Skeletal muscle tissue (tissue), 3 donors: ENCODE measurements at regions not wholly inside any gene's neighbourhood (a gene's known extent, or its start where the extent isn't known, plus 50 kb on each side); places are given as distances from the start of the nearest gene placed in this dataset.

ENCODE experiments used
- H3K27ac ChIP-seq: one replicate; pipeline ENCODE4 v1.7.0; 2013; ENCODE audit warnings: mild to moderate bottlenecking, low read depth, low read length, inconsistent platforms
- H3K27me3 ChIP-seq, 3 donors: one replicate each; pipeline ENCODE4 v1.7.0; 2013; ENCODE audit warnings: low read length in 3 of 3; ENCODE audit not compliant: control insufficient read depth in 3 of 3, insufficient read depth in 3 of 3
- H3K36me3 ChIP-seq, 3 donors: one replicate each; pipeline ENCODE4 v1.7.0; 2013; ENCODE audit warnings: low read length in 3 of 3; ENCODE audit not compliant: control insufficient read depth in 3 of 3, insufficient read depth in 3 of 3
- H3K4me1 ChIP-seq, 3 donors: one replicate each; pipeline ENCODE4 v1.7.0; 2013; ENCODE audit warnings: low read length in 3 of 3, mild to moderate bottlenecking in 3 of 3; ENCODE audit not compliant: control insufficient read depth in 3 of 3, insufficient read depth in 3 of 3
- H3K4me3 ChIP-seq, 3 donors: one replicate each; pipeline ENCODE4 v1.7.0; 2013; ENCODE audit warnings: low read length in 3 of 3
- H3K9ac ChIP-seq, 3 donors: one replicate each; pipeline ENCODE4 v1.7.0; 2013; ENCODE audit warnings: low read length in 3 of 3, mild to moderate bottlenecking in 3 of 3, moderate library complexity in 2 of 3, low read depth in 1 of 3
- H3K9me3 ChIP-seq, 3 donors: one replicate each; pipeline ENCODE4 v1.7.0; 2013; ENCODE audit warnings: low read length in 3 of 3; ENCODE audit not compliant: control insufficient read depth in 3 of 3
- donor health status: Osteomylitis.

DNA sequence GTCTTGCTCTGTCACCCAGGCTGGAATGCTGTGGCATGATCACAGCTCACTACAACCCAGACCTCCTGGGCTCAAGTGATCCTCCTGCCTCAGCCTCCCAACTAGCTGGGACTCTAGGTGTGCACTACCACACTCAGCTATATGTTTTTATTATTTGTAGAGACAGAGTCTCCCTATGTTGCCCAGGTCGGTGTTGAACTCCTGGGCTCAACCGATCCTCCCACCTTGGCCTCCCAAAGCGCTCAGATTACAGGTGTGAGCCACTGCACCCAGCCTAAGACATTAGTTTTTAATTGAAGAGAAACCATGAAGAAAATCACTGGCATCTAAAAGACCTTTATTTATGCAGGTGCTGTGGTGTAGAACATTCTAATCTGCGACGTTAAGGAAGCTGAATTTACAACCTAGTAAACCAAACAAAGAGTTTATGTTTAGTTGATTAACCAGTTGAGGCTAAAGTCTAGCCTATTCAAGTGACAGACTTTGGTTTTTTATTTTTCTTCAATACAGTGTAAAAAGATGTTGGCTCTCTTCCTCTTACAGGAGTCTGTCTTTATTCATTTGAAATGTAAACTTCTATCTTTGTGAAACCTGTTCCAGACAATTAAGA is 52.5 kb upstream of the NBL1 start:
- Histone ChIP-seq H3K4me1 (peaks cover 3 to 6% (median 6%) of the 10 kb centered on the region in 3 donors), H3K27ac (no peak overlapping the region), H3K36me3 (no peaks in the 10 kb centered on the region), H3K9me3 (no peaks in the 10 kb centered on the region), H3K9ac (no peak overlapping the region), H3K27me3 (peaks cover 0 to 3% (median 0%) of the 10 kb centered on the region in 3 donors), H3K4me3 (no peak overlapping the region)

DNA sequence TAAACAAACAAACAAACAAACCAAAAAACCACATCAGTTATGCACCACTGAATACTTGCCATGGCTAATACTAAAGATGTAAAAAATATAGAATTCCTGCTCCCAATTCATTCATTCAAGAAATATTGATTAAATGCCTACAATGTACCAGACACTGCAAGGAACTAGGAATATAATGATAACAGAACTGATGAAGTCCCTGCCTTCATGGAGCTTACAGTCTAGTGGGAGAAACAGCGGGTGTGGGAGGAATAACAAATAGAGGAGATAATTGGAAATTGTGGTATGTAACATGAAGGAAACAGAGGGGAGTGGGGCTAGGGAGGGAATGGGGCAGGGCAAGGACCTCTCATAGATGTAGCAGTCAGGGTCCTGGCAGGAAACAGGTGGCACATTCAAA is 58.6 kb upstream of the NBL1 start:
- Histone ChIP-seq H3K9ac (no peak overlapping the region), H3K27me3 (peaks cover 0 to 2% (median 0%) of the 10 kb centered on the region in 3 donors), H3K4me1 (no peaks in the 10 kb centered on the region), H3K9me3 (no peaks in the 10 kb centered on the region), H3K4me3 (no peak overlapping the region), H3K36me3 (no peaks in the 10 kb centered on the region), H3K27ac (no peak overlapping the region)

- Histone ChIP-seq H3K9ac (no peak overlapping the region), H3K9me3 (no peaks in the 10 kb centered on the region), H3K27ac (no peak overlapping the region), H3K27me3 (no peaks in the 10 kb centered on the region), H3K36me3 (no peaks in the 10 kb centered on the region), H3K4me3 (no peak overlapping the region), H3K4me1 (no peaks in the 10 kb centered on the region)
Measured at GRCh38 chr1:19582318-19582717, 61.8 kb upstream of the NBL1 start.

GRCh38 chr1:19581381-19581780 is 62.7 kb upstream of the NBL1 start:
- Histone ChIP-seq H3K4me3 (no peak overlapping the region), H3K9me3 (no peaks in the 10 kb centered on the region), H3K27ac (no peak overlapping the region), H3K36me3 (no peaks in the 10 kb centered on the region), H3K9ac (no peak overlapping the region), H3K4me1 (no peaks in the 10 kb centered on the region), H3K27me3 (no peaks in the 10 kb centered on the region)

DNA sequence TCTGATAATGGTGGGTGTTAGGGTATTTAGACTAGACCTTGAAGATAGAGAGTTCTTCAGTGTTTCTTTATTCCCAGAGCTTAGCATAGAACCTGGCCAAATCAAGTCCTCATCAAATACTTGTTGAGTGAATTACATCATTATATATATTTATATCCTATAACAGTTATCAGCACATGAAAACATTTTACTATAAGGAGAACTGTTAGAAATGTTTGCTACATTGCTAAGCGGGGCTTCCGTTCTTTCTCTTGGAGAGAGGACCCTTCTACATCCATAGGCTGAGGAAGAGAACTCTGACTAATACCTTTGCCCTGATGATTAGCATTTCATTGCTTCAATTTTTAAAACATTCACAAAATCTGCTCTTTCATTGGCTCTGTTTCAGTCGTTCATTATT is 66.5 kb upstream of the NBL1 start:
- H3K9ac ChIP-seq = no peak overlapping the region
- H3K36me3 ChIP-seq = no peaks in the 10 kb centered on the region
- no peak overlapping the region for H3K27ac ChIP-seq
- H3K27me3 ChIP-seq = no peaks in the 10 kb centered on the region
- no peaks in the 10 kb centered on the region for H3K9me3 ChIP-seq
- no peaks in the 10 kb centered on the region for H3K4me1 ChIP-seq
- H3K4me3 ChIP-seq = no peak overlapping the region

GRCh38 chr1:19577036-19577435 is 67.1 kb upstream of the NBL1 start:
- Histone ChIP-seq H3K27ac (no peak overlapping the region), H3K4me3 (no peak overlapping the region), H3K9me3 (no peaks in the 10 kb centered on the region), H3K9ac (no peak overlapping the region), H3K4me1 (no peaks in the 10 kb centered on the region), H3K36me3 (no peaks in the 10 kb centered on the region), H3K27me3 (no peaks in the 10 kb centered on the region)

DNA sequence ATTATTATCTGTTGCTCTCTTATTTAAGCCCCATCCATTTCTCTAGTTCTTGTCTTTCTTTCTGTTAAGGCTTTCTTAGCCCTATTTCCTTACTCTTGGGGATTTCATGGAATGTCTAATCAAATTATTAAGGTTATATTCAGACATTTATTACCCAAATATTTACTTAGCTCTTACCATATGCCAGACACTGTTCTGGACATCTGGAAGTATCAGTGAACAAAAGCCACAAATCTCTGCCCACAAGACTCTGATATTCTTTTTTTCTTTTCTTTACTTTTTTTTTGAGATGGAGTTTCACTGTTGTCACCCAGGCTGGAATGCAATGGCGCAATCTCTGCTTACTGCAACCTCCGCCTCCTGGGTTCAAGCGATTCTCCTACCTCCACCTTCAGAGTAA is 74.3 kb upstream of the NBL1 start:
- Histone ChIP-seq H3K9ac (no peak overlapping the region), H3K36me3 (no peaks in the 10 kb centered on the region), H3K4me1 (no peaks in the 10 kb centered on the region), H3K27me3 (no peaks in the 10 kb centered on the region), H3K4me3 (no peak overlapping the region), H3K9me3 (no peaks in the 10 kb centered on the region), H3K27ac (no peak overlapping the region)

DNA sequence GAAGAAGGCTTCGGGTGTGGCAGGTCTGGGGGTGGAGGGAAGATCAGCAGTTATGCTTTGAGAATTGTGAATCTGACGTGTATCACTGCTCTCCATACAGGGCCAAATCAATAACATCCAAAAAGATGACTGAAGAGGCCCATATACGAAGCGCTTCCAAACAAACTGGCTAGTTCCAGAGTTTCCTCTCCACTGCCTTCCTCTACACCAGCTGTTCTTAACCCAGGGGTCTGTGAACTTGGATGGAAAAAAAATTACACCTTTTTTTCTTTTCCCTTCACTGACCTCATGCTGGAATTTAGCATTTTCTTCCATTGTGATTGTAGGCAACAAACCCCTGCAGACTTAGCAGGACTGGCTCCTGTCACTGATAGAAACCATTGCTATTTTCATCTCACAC is 77.1 kb upstream of the NBL1 start:
- H3K9ac ChIP-seq = no peak overlapping the region
- no peaks in the 10 kb centered on the region for H3K27me3 ChIP-seq
- H3K36me3 ChIP-seq = no peaks in the 10 kb centered on the region
- no peak overlapping the region for H3K27ac ChIP-seq
- H3K9me3 ChIP-seq = no peaks in the 10 kb centered on the region
- H3K4me3 ChIP-seq = no peak overlapping the region
- peaks cover 4 to 14% (median 12%) of the 10 kb centered on the region in 3 donors for H3K4me1 ChIP-seq

GRCh38 chr1:19564366-19564765 is 79.0 kb upstream of the CAPZB start:
- Histone ChIP-seq H3K36me3 (no peaks in the 10 kb centered on the region), H3K9ac (no peak overlapping the region), H3K27me3 (no peaks in the 10 kb centered on the region), H3K4me1 (peaks cover 4 to 14% (median 12%) of the 10 kb centered on the region in 3 donors), H3K27ac (peak overlapping the region; percentile 69), H3K4me3 (no peak overlapping the region), H3K9me3 (no peaks in the 10 kb centered on the region)

DNA sequence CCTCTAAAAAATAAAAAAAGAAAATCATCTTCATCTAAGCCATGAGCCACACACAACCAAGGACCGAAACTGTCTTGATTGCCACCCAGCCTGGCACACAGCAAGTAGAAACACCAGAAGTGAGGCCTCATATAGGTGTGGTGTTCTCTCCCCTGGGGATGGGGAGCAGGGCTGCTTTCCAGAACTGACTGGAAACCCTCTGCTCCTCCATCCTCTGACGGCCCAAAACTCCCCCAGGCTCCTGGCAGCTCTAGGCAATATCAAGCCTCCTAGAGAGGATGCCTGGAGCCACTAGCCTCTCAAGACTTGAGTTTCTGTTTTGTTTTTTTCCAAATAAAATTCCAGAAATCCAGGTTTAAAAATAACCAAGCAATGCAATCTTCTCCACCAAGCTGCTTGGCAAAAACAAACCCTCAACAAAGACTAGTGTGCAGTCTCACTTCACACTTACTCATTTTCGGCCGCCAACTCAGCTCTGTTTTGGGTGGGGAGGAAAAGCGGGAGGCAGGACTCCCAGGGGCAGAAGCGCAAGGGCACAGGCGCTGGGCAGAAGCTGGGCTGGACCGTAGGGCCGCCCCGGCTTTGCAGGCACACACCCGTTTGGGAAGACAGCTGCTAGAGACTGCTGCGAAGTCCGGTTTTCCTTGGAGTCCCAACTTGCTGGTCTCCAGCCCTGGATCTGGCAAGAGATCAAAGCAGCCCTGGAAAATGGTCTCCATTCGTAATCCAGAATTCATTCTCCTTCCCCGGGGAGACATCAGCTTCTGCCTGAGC is 78.2 kb upstream of the CAPZB start:
- Histone ChIP-seq H3K27ac (peak overlapping the region; percentile 69), H3K9me3 (no peaks in the 10 kb centered on the region), H3K4me1 (peaks cover 4 to 14% (median 12%) of the 10 kb centered on the region in 3 donors), H3K36me3 (no peaks in the 10 kb centered on the region), H3K9ac (peak overlapping the region; percentile 56 to 64 (median 58)), H3K27me3 (no peaks in the 10 kb centered on the region), H3K4me3 (peak overlapping the region; percentile 26 to 65 (median 58))
